DMS 273 treated with DMSO at 0.1 percent for 48 hours (cell line): ENCODE measurements at regions not wholly inside any gene's neighbourhood (a gene's known extent, or its start where the extent isn't known, plus 50 kb on each side); places are given as distances from the start of the nearest gene placed in this dataset.

ENCODE experiments used
- DNase-seq: peaks from one replicate; lab custom pipeline; 2025; lab: John Stamatoyannopoulos, UW

DNA sequence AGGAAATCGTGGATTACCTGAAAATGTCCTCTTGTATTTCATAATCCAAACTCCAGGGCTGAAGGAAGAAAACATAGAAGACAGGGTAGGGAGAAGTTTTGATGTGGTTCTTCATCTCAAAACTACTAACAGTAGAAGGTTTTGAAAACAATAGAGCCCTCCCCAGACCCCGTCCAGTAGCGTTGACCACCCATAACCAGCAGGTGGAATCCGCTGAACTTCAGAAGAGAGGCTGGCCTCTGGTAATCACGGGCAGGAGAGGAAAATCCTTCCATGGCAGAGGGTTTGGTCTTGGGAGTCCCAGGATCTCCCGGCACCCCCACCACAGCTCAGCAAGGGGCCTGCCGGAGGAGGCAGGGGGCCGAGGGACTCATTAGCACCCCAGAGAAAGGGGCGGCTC lies 333.4 kb upstream of the RNF32 start:
- no peak for DNase-seq

DNA sequence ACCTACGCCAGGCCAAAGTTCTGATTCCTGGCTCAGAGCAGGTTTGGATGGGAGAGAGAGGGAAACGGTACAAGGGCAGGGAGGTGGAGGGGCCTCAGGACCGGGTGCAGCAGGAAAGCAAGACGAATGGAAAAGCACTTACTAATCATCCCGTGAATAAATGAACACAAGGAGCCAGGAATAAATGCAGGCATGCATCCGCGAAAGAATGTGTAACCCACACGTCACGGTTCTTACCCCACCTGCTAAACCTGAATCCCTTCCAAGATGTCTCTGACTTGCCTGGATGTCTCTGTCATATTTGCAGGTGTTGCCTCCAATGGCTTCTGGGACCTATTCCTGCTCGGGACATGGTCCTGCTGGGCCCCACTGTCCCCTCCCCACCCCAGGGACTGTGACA lies 335.2 kb upstream of the RNF32 start:
- no peak for DNase-seq

DNA sequence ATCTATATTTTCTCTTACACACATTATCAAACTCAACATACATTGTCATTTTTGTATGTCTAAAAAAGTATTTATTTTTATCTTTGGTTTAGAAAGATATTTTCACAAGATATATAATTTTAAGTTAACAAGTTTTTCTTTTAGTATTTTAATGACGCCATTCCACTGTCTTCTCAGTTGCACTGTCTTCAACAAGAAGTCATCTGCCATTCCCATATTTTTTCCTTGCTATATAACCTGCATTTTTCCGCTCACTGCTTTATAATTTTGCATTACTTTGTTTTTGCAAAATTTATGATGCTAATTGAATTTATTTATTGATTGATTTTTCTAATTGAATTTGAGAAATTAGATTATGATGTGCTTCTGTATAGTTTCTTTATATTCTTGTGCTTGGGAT lies 357.8 kb upstream of the RNF32 start:
- no peak for DNase-seq

- DNase-seq = no peak
These were observed 360.9 kb upstream of the RNF32 start for GRCh38 chr7:156279635-156280034.

- DNase-seq = no peak
These were observed 365.3 kb upstream of the RNF32 start for GRCh38 chr7:156275292-156275691.

DNA sequence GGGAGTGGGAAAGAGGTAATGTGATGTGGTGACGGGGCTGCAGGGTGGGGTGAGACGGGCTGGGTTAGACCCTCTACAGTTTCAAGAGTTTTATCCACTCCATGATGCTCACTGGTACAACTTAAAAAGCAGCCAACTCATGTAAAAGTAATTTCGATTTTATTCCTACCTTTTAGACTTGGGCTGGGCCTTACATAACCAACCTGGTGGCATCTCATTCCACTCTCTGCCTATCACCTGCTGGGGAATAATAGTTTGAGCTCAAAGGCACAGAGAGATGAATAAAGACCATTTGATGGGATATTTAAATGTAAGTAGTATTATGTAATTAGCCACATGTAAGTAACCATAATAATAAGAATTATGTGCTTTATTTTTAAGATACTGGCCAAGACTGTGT lies 366.0 kb upstream of the RNF32 start:
- no peak for DNase-seq

- no peak for DNase-seq
These were observed 379.0 kb upstream of the RNF32 start for GRCh38 chr7:156261581-156261980.

DNA sequence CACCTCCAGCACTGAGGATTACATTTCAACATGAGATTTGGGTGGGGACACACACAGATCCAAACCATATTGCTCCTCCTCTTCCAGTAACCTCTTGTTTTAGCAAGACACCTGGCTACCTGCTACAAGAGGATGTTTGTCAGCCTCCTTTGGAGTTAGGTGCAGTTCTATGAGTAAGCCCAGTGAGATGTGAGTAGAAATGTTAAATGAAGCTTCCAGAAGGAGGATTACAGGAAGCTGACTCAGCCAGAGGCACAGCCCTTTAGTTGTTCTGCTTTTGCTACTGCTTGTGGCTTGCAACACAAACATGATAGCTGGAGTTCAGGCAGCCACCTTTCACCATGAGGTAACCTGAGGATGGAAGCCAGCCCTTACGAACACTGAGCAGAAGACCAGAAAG lies 382.7 kb upstream of the RNF32 start:
- no peak for DNase-seq

- DNase-seq = no peak
These were observed 384.9 kb upstream of the RNF32 start for GRCh38 chr7:156255635-156256034.

DNA sequence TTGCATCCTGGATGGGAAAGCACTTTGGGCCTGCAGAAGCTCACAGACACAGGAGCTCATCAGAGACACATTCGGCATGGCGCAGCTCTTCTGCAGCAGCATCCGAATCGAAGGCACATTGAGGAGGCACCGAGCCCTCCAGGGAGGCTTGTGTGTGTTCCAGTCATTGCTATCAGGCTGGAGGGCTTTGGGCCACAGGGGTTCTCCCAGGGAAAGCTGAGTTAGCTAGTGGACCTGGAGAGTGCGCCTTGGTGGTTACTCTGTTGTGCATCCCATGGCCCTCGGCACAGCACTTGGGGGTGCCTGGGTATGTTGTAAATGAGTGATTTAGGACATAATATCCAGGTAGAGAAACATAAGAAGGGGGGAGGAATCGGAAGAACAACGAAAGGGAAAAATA lies 388.7 kb upstream of the RNF32 start:
- no peak for DNase-seq

DNA sequence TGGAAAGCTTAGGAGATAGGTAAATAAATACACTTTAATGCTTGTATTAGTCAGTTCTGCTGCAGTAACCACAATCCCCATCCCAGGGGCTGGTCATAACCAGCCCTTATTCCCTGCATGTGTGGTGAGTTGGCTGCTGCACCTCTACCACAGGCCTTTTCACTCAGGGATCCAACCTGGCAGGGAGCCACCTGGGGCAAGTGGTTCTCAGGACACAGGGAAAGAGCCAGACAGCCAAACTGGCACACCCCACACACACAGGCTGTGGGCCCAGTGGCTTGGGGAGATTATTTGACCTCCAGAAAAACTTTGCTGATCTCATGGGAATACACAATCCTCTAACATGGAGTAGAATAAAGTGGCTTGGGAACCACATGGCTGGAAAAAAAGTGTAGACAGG lies 400.0 kb upstream of the RNF32 start:
- no peak for DNase-seq

DNA sequence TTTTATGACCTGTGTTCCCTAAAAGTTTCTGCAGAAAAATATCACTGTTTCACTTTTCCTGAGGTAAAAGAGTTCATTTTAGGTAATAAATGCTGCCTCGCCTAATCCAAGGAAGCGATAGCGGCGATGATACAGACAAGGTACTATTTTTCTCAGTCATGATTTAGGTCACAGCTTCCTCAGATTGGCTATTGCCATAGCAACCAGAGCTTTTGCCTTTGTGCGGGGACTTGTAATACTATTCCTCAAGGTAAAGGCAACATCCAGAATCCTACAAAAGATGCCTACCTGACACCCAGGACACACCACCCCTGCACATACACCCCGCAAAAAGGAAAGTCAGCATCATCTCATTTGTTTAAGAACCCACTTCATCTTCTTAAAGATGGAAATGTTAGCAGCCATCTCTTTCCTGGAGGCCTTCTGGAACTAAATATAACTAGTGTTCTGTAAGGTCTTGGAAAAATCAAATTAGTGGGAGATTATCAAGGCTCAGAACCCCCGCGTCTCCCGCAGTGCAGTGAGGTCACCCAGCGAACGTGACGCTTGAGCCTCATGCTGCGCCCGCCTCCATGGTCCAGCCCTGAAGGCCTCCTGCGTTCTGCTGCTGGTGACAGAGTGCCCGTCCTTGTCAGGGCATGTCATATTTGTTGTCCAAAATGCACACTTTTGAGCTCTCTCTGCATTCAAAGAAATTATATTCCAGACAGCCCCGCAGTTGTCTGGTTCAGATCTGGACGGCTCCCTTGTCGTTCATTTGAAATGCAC lies 402.0 kb upstream of the RNF32 start:
- no peak for DNase-seq

GRCh38 chr7:156237614-156238013 lies 403.0 kb upstream of the RNF32 start:
- DNase-seq = no peak

DNA sequence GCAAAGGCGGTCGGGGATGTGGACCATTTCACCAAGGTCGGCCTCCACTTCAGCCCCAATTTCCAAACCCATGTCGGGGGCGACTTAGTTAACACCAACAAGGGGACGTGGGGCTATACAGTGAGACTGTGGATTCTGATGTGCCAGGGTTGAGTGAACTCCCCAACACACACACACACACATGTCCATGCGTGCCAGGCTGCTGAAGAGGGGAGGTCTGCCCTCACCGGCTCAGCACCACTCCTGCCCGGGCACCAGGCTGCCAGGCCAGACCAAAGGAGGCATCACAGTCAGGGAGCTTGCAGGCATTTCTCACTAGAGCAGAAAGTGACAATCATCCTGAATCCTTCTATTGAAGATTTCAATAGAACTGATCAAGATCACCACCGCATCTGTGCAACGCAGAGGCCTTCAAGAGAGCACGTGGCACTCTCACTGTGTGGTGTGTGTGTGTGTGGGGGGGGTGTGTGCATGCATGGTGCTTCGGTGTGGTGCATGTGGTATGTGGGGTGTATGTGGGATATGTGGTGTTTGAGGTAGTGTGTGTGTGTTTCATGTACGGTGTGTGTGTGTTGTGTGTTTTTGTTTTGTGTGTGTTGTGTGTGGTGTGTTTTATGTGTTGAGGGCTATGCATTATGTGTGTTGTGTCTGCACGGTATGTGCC lies 403.5 kb upstream of the RNF32 start:
- no peak for DNase-seq

- no peak for DNase-seq
These were observed 404.2 kb upstream of the RNF32 start for GRCh38 chr7:156236181-156236889.

DNA sequence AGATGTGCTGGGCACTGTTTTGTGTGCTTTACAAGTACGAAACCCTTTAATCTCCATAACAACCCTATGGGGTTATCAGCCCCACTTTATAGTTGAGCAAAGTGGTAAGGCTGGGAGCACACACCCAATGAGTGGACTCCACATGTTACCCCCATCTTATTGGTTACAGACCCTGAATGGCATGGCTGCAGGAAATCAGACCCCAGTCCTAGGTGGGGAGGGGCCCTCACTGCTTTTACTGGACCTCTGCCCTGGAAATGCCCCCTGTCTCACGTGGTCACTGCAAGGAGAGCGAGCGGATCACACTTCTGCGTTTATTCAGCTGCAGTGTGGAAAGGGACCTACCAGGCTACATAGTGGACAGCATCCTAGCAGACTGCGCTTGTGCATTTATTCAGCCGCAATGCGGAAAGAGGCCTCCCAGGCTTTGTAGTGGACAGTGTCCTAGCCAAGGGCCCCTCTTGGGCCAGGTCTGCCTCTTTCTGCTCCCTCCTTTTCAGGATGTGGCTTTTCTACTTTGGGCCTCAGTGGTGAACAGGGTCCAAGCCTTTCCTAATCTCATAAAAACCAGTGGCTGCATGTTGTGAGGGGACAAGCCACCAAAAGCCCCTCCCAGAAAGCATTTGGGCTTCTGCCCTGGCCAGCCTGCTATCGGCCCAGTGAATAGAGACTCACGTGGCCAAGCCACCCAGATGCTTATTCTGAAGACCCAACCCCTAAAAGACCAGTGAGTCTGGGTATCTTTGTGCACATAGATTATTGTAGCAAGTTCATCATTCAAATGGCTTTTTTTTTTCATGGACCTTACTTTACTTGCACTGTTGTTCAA lies 405.7 kb upstream of the RNF32 start:
- DNase-seq = no peak

GRCh38 chr7:156234192-156234591 lies 406.4 kb upstream of the RNF32 start:
- DNase-seq = no peak

DNA sequence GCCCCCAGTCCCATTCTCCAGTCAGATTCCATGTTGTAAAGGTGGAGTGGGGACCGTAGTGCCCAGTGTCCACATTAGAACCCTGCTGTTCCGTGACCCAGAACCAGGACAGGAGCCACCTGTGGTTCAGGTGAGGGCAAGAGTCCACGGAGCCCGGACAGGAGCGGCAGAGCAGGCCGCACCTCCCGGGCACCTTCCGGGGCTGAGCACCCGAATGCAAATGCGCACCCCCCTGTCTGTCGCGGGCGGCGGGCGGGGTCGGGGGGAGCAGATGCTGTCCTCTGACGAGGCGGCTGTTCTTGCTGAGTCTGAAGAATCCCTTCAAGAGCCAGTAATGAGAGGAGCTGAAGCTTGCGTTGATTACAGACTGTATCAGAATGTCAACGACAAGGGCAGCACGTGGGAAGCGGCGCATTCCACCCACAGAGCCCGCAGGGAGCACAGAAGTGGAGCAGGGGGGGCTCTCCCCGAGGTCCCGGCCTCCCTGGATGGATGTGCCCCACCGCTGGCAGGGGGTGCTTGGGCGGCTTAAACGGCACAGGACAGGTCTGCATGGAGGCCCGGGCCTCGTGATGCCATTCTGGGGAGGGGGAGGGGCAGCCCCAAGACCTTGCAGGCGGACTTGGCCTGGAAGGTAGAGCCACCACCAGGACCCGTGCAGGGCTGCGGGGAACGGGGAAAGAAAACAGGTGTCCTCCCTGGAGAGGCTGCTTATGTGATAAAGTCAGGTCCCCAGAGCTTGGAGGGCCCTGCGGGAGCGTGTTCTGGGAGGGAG lies 407.5 kb upstream of the RNF32 start:
- DNase-seq = no peak

DNA sequence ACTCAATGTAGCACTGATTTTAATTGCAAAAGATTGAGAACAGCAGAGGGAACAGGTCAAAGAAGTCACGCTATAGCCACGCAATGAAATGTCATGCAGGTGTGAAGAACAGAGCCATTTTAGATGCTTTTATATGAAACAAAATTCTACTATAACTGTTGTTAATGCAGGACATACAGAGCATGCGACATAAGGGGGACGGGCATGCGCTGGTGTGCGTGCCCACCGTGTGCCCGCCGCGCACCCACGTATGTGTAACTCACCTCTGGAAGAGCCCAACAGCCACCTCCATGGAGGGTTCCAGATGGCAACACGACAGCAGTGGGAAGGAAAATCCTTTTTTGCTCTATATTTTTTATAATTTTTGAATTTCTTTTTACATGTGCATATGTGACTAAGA lies 410.0 kb upstream of the RNF32 start:
- DNase-seq = no peak

DNA sequence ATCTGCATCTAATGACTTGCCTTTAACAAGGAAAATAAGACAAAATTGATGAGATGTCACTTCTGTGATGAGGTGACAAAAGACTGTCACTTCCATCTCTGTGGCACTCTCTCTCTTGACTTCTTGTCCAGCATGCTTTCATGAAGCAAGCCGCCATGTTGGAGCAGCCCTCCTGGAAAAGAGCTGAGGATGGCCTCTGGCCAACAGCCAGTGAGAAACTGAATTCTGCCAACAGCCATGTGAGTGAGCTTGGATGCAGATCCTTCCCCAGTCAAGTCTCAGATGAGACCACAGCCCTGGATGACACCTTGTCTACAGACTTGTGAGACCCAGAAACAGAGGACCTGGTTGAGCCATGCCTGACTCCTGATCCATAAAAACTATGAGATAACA lies 412.6 kb upstream of the SHH start:
- no peak for DNase-seq
